Panc1 (cell line): ENCODE measurements at regions not wholly inside any gene's neighbourhood (a gene's known extent, or its start where the extent isn't known, plus 50 kb on each side); places are given as distances from the start of the nearest gene placed in this dataset.
"Not testable (repeated sequence)": the region's sequence is repeated elsewhere in the genome, so short reads cannot be mapped to it uniquely, and the experiment has no call there.

Experiments used
- ATAC-seq: fragments of 200-7000 bp; cut with Tn5 transposase; 2 replicates; pipeline ENCODE4 v1.9.1; 2020; ENCODE audit warnings: mild to moderate bottlenecking, moderate library complexity
- BruUV-seq: library from RNA; stranded (reverse); fragments of 400-500 nt; replicated peaks from 2 replicates; lab custom pipeline; 2021; lab: Mats Ljungman, UMichigan
- CTCF ChIA-PET: fragments of 300-600 bp; sonication (Branson Sonifier 250); formaldehyde crosslinking; loops from one replicate; lab custom pipeline; 2022; ENCODE audit warnings: antibody characterized with exemption; lab: Charles Lee
- POLR2A ChIA-PET: fragments of 300-600 bp; sonication (Branson Sonifier 250); formaldehyde crosslinking; loops from one replicate; lab custom pipeline; 2022; ENCODE audit warnings: antibody characterized with exemption; lab: Charles Lee
- DNase-seq: peaks from one replicate; pipeline ENCODE4 v3.0.0-alpha.2; 2010; ENCODE audit warnings: low read depth, low spot score
- H3K27ac ChIP-seq: 2 replicates; pipeline ENCODE4 v1.5.1; 2011; ENCODE audit warnings: mild to moderate bottlenecking, low read length, inconsistent platforms
- H3K27me3 ChIP-seq: fragments of 200-500 bp; sonication (Bioruptor generic); 2 replicates; pipeline ENCODE4 v1.6.0; 2014; ENCODE audit warnings: low read length, inconsistent platforms; ENCODE audit not compliant: control insufficient read depth, insufficient read depth
- H3K36me3 ChIP-seq: fragments of 200-500 bp; sonication (Bioruptor generic); 2 replicates; pipeline ENCODE4 v1.5.1; 2014; ENCODE audit warnings: inconsistent platforms, mild to moderate bottlenecking, low read length, moderate library complexity; ENCODE audit not compliant: control insufficient read depth, insufficient read depth
- H3K4me1 ChIP-seq: 2 replicates; pipeline ENCODE4 v1.5.1; 2011; ENCODE audit warnings: inconsistent platforms, mild to moderate bottlenecking, low read length, moderate library complexity; ENCODE audit not compliant: control insufficient read depth, insufficient read depth
- H3K4me3 ChIP-seq, 2 experiments: 2 replicates each; pipeline ENCODE4 v1.5.1; 2011 to 2012; ENCODE audit warnings: low read depth in 2 of 2, low read length in 2 of 2, mild to moderate bottlenecking in 2 of 2, inconsistent platforms in 1 of 2, moderate library complexity in 1 of 2
- H3K9me3 ChIP-seq: fragments of 200-500 bp; sonication (Bioruptor generic); 2 replicates; pipeline ENCODE4 v1.5.1; 2014; ENCODE audit warnings: low read depth, mild to moderate bottlenecking, inconsistent platforms, low read length, moderate library complexity; ENCODE audit not compliant: control insufficient read depth, insufficient read depth
- CTCF ChIP-seq: fragments of 450-650 bp; IDR thresholded peaks from 2 replicates; pipeline ENCODE4 v1.5.1; 2017; ENCODE audit warnings: mild to moderate bottlenecking
- POLR2AphosphoS5 ChIP-seq: IDR thresholded peaks from 2 replicates; pipeline ENCODE4 v1.6.1; 2012; ENCODE audit warnings: mild to moderate bottlenecking, low read depth, low read length, moderate library complexity
- REST ChIP-seq, 2 experiments: IDR thresholded peaks; 2 replicates each; pipeline ENCODE4 v1.6.1; 2011 to 2012; ENCODE audit warnings: low read depth in 2 of 2, control low read depth in 1 of 2, low read length in 1 of 2, mild to moderate bottlenecking in 1 of 2, moderate library complexity in 1 of 2; ENCODE audit not compliant: insufficient read depth in 1 of 2
- SIN3A ChIP-seq: IDR thresholded peaks from 2 replicates; pipeline ENCODE4 v1.6.1; 2012; ENCODE audit warnings: low read depth, mild to moderate bottlenecking, low read length, moderate library complexity, borderline replicate concordance; ENCODE audit not compliant: insufficient read depth
- TCF7L2 ChIP-seq: IDR thresholded peaks from 2 replicates; pipeline ENCODE4 v1.6.1; 2011; ENCODE audit warnings: mild to moderate bottlenecking, low read depth, low read length, inconsistent platforms
- in situ Hi-C: cut with HindIII; loops from 2 replicates; pipeline ENCODE4 v1.10.0; 2016; ENCODE audit warnings: low sequenced_read_pairs, low pct_unique_long_range_greater_than_20kb
- intact Hi-C: fragments of 100-400 bp; cut with micrococcal nuclease; formaldehyde crosslinking; loops from one replicate; pipeline ENCODE4 v1.10.0; 2022; ENCODE audit not compliant: unreplicated experiment

GRCh38 chr13:81375709-81376108, 1034.8 kb upstream of the SPRY2 start:
- no peak overlapping the region for H3K27ac ChIP-seq
- ATAC-seq: no peak
- CTCF ChIA-PET: no interaction called here
- H3K4me1 ChIP-seq: no peaks in the 10 kb centered on the region
- BruUV-seq: no TSS peak
- POLR2A ChIA-PET: no interaction called here
- no peak overlapping the region for H3K4me3 ChIP-seq
- no peaks in the 10 kb centered on the region for H3K36me3 ChIP-seq
- TF ChIP-seq POLR2AphosphoS5 (no peak), SIN3A (no peak), REST (IDR thresholded peaks at IDR 0.05; ENCODE audit: insufficient read depth in 1 of 2, low read depth in 2 of 2, low read length in 1 of 2) (no peak), TCF7L2 (no peak), CTCF (no peak)
- no peak for DNase-seq
- H3K27me3 ChIP-seq: no peaks in the 10 kb centered on the region
- H3K9me3 ChIP-seq: no peaks in the 10 kb centered on the region
- in situ Hi-C loops (no loop called here), intact Hi-C loops (no loop called here)

- CTCF ChIA-PET, H3K36me3 ChIP-seq, H3K27me3 ChIP-seq, H3K9me3 ChIP-seq, H3K4me1 ChIP-seq, DNase-seq, H3K27ac ChIP-seq, BruUV-seq, POLR2A ChIA-PET, ATAC-seq, in situ Hi-C loops, H3K4me3 ChIP-seq, intact Hi-C loops: not testable (repeated sequence)
Measured at GRCh38 chr13:81362711-81363110, 1021.8 kb upstream of the SPRY2 start.

- POLR2A ChIA-PET: no interaction called here
- H3K27me3 ChIP-seq: no peaks in the 10 kb centered on the region
- TF ChIP-seq TCF7L2 (no peak), REST (IDR thresholded peaks at IDR 0.05; ENCODE audit: insufficient read depth in 1 of 2, low read depth in 2 of 2, low read length in 1 of 2) (no peak), SIN3A (no peak), POLR2AphosphoS5 (no peak), CTCF (no peak)
- in situ Hi-C loops: no loop called here
- ATAC-seq (no peak), DNase-seq (no peak)
- H3K9me3 ChIP-seq: no peaks in the 10 kb centered on the region
- CTCF ChIA-PET: no interaction called here
- no peak overlapping the region for H3K27ac ChIP-seq
- intact Hi-C loops: no loop called here
- no TSS peak for BruUV-seq
- H3K4me1 ChIP-seq: no peaks in the 10 kb centered on the region
- no peaks in the 10 kb centered on the region for H3K36me3 ChIP-seq
- H3K4me3 ChIP-seq: no peak overlapping the region
Measured at GRCh38 chr13:81350056-81350455, 1009.1 kb upstream of the SPRY2 start.
